ENCODE measurements at regions not wholly inside any gene's neighbourhood (a gene's known extent, or its start where the extent isn't known, plus 50 kb on each side); places are given as distances from the start of the nearest gene placed in this dataset.

DNA sequence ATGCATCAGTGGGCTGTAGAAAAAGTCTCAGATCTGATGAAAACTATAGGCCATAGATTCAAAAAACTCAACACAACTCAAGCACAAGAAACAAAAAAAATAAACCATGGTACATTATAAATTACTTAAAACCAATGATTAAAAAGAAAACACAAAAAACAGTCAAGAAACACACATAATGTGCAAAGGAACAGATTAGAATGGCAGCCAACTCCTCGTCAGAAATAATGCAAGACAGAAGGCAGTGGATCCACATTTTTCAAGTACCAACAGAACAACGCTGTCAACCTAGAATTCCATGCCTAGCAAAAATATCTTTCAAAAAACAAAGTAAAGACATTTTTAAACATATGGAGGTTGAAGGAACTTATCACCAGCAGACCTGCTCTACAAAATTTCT lies 69.7 kb downstream of the PSMB1 start:
- DNase-seq, result no peak

DNA sequence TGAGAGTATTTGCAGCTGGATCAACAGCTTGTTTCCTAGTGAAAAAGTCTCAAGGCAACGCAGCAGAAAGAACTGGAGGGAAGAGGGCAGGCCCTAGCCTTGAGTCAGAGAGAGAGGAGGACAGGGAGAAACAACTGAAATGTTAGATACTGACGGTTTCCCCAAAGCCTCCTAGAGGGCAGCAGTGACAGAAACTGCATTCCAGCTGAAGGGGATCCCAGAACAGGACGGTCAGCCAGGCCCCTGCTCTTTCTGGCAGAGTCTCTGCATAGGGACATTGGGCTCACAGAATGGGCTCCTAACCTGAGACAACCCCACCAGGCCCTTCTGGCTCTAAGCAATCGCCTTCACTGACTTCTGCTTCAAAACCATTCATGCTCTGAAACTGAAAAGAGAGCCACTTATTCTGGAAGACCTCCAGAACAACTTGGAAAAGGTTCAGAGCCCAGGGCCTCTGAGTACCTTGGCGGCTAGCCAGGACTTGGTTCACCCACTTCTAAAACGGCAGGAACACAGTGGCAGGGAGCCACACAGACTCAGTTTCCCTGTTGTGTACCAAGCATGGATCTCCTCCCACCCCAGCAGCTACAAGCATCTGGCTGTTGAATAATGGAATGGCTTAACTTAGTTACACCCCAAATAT lies 72.9 kb downstream of the PSMB1 start:
- peak in 12 of 56 donors; percentile 5 to 59 (median 30) for DNase-seq

DNA sequence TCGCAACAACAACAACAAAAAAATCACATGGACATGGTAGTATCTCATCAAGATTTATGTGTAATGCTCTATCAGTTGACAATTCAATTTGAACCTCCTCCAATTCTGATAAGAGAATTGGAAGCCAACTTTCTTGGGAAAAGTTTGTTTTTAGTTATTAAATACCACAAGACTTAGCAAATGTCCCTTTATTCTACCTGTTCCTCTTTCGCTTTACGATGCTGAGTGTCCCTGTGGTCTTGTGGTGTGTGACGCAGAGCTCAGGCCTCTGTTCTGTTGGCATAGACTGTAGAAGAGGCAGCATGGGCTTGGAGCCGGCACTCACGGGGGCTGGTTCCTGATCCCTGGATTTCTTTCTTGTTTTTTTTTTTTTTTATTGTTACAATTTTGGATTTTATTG lies 76.7 kb downstream of the PSMB1 start:
- no peak for DNase-seq

DNA sequence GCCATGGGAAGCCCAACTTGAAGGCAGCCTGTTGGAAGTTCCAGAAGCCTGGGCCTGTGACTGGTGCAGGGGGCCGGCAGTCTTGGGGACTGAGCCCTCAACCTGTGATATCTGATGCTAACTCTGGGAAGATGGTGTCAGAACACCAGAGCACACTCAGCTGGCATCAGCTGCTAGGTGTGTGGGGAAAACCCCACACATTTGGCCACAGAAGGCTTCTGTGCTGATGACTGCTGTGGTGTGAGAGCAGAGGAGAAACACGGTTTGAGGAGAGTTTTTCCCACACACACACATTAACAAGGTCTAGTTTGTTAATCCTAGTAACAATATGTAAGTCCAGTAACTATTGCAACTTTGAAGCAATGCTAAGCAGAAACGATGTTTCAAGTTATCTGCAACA lies 78.0 kb downstream of the PSMB1 start:
- DNase-seq, result no peak

DNA sequence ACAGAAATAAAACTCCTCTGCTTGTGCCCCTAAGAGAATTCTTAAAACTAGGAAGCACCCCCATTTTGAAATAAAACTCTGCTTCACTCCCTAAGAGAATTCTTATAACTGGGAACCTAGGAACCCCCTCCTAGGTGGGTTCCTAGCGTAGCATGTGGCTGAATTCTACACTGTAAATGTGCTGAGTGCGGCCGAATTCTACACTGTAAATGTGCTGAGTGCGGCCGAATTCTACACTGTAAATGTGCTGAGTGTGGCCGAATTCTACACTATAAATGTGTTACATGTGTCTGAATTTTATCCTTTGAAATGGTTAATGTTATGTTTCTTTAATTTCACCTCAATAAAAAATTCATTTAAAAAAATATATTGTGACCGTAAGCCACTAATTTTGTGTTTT lies 79.3 kb downstream of the PSMB1 start:
- no peak for DNase-seq

DNA sequence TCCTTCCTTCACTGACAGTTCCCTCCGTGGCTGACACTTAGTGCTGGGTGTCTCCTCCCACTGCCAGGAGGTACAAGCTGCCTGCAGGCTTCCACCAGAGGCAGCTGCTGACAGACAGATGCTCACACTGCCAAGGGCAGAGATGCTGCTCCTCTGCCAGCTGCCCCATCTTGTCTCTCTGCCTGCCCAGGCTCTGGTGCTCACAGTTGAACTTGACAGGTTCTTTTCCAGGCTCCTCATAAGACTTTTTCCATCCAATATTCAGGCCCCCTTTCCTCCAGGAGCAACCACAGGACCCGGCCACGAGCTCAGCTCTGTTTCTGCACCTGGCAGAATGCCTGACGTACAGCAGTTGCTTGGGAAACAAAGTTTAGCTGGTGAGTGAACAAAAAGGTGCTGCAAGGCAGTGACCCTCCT lies 79.8 kb downstream of the PSMB1 start:
- DNase-seq, result no peak

DNA sequence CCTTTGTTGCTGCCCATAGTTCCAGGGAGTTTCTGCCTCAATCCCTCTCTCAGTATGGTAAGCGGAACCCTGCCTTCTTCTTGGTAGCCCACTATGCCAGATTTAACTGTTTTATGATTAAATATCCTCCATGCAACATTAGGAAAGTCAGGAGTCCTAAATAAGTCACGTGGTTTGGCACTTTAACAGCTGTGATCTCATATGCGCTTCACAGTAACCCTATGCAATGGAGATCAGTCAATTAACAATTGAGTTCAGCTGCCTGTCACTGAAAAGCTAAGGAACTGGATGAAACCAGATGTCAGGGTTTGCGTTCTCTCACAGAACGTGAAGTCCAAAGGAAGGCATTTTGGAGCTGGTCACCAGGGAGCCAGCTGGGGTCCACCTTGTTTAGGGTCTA lies 81.6 kb downstream of the PSMB1 start:
- DNase-seq, result no peak

DNA sequence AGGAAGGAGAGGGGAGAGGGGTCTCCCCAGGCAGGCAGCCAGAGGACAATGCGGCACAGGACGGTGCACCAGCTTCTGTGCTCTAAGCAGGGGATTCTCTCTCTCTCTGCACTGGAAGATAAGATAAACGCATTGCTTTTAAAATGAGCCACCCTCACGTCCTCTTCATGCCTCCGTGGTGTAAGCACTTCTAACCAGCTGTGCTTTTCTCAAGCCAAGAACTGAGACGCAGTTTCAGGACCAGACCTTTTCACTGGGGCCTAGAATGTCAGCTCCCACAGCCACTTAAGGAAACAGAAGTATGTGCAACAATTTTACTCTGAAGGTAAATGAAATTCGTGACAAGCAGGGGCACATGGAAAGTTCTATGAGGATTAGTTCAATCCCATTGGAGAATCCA lies 82.4 kb downstream of the PSMB1 start:
- DNase-seq, result no peak

DNA sequence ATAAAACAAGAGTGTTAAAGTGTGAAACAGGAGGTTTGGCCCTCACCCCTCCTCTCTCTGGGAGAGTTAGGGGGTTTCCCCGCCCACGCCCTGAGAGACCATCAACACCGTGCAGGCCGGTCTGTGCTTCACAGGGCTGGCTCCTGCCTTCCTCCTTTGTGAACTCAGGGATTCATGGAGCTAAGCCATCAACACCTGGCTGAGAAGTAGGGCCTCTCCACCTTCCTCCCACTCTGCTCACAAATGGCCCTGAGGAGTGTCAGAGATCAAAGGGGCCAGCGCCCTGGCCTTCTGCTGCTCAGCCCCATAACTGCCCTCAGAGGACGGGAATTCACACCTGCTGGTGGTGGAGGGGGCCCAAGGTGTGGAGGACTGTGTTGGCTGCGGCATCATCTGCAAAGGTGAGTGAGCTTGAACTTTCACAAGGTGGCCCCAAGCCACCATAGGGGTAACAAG lies 88.6 kb downstream of the PSMB1 start:
- no peak for DNase-seq

DNA sequence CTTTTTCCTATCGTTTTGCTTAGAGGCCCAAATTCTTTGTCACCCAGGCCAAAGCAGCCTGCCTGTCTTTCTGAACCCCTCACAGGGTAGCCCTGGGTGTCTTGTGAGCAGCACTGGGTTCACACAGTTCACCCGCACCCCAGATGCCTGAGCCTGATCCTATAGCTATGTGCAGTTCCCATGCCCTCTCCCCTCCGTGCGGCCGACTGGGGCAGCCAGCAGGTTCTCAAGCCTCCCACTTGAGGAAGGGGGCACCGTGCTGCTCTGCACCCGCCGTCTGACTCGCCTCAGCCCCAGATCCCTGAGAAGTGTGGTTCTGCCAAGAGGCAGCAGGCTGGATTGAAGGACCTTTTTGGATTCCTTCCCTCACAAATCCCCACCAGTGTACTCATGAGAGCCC lies 89.0 kb downstream of the PSMB1 start:
- DNase-seq, result no peak

DNA sequence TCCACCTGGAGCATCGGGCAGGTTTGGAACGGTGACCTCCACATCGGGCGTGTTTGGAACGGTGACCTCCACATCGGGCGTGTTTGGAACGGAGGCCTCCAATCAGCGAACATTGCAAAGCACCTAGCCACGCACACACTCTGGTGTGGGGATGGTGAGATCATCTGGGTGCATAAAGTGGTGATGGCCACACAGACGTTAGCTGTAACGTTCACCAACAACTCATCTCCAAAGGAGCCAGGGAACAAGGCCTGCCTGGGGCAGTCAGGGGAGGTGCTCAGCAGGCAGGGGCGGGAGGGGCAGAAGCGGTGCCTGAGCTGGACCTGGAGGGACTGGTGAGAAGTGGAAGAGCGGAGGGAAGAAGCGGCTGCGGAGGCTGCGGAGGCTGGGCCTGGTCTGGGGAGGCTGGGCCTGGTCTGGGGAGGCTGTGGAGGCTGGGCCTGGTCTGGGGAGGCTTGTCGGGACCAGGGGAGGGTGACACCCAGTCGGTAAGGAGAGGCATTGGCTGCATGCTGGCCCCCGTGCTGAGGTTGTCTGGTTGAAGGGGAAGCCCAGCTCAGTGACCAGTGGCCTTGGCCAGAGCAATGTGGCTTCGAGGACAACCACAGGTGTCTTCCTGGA lies 89.9 kb downstream of the PSMB1 start:
- no peak for DNase-seq

DNA sequence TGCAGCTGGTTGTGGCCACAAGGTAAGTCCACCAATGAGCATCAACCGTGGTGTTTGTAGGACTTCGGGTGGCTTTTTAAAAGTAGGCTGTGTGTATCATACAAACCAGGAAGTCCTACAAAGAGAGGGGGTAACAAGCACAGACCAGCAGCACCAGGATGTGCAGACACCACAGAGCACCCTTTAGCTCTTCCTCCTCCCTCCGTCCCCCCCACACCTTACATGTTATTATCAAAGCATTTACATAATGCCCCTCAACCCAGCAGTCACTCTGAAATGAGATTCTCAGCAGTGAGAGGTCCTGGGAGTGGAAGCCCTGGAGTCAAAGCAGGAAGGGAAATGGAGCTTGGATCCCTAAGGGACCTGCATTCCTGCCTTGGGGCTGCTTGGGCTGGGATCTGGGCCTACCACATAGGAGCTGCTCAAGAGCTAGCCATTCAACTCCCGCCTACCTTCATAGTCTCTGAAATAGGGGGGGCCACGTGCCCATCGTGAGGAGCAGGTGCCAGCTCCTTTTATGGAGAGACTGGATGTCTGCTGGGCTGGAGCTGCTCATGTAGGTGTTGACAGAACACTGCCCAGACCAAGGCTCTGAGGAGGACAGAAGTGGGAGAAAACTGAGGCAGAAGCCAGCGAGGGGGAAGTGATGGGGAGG lies 90.6 kb downstream of the PSMB1 start:
- no peak for DNase-seq

DNA sequence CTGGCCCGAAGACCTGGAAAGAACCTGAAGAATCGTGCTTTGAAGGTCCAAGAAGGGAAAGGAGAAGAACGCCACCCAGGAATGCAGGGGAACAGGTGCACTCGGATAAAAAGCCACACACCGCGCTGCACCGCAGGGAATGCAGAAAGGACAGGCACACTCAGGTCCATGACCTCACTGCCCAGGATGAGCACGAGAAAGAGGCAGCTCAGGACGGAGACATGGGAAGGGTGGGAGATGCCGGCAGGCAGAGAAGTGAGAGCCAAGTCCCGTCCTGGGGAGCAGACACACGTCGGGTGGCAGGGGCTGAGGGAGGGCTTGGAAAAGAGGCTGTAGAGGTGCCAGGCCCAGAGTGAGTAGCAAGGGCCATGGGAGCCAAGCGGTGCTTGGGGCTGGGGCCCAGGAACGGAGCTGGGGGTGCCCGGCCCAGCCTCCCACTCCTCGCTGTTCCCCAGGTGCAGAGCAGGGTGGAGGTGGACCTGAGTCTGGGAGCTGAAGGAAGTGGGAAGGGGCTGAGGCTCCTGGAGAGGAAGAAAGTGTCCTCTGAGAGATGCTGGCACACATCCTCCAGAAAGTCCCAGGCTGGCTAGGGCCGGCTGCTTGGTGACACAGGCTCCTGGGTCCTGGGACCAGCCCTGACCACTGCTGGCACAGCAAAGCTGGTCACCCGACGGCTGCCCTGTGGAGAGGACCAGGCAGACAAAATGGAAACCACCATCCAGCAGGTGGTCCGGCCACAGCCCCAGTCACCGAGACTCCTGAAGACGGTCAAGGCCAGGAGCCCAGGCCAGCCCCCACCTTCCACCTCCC lies 91.3 kb downstream of the PSMB1 start:
- no peak for DNase-seq

DNA sequence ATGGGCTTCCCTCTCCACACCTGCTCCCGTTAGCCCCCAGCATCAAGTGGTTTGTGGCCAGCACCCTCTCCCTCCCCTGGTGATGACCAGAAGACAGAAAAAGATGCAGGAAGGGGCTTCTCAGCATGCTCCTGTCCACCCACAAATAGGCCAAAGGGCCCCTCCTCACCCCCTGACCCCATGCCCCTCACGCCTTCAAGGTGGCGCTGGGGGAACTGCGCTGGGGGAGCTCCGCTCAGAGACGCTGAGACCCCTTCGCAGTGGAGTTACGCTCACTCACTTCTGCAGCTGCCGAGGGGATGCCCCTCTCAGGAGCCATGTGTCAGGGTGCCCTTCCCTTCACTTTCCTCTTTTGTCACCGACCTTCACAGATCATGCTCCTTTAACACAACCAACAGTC lies 92.0 kb downstream of the PSMB1 start:
- DNase-seq, result no peak

DNA sequence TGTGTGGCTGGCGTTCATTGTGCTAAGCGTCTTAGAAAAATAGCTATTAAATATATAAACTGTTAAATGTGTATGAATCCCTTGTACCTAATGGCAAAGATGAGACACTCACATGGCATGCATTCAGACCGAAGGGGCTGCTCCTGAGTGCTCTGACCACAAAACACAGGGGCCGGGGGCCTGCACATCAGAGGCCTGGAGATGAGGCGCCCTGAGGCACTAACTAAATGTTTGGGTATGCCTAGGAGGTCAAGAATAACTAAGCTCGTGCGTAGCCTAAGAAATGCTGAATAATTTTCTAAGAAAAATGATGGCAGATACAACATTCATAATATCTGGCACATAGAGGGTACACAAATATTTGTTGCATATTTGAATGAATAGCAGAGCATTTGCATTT lies 92.5 kb downstream of the PSMB1 start:
- no peak for DNase-seq

DNA sequence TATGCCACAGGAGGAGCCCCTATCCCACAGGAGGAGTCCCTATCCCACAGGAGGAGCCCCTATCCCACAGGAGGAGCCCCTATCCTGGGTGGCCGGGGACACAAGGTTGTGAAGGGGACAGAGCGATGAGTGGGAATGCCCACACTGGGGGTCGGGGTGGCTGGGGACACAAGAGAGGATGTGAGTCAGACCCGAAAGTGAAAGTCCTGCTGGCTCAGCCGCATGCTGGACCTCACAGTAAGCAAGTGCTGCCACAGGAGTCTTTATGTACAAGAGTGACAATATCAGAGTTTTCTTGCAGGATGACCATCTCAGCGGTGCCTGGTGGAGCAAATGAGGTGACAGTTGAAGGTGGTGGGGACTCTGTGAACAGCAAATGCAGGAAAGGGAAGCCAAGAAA lies 93.7 kb downstream of the PSMB1 start:
- DNase-seq, result no peak

DNA sequence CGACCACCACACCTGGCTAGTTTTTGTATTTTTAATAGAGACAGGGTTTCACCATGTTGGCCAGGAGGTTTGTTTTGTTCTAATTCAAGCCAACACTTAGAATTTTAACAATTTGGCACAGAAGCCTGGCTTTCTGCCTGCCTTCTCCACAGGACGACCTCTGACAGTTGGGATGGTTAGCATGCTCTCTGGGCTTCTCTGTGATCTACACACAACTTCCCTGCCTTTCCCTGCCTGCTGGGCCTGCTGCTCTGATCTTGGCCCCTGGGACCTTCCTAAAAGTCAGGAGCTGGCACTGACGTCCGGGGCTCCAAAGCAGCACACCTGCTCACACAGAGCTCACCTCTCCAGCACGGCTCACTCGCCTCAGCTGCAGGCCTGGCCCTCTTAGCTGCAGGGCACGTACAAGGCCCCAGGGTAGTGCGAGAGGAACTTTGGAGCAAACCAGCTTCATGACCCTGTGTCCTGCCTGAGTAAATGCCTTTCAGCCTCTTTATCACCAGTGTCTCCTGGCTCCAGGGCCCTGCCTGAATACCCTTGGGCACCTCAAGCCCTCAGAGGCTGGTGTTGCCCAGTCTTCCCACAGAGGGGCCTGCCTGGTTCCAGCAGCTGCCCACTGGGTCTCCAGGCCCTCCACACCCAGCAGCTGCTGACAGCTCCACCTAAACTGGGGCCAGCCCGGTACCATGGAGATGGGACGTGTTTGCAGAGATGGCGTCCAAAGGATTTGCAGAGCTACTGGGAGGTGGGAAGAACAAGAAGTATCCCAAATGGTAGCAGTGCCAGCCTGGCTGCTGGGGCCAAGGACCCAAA lies 96.0 kb downstream of the PSMB1 start:
- no peak for DNase-seq
